Fibroblast of the aortic adventitia (primary cell): ENCODE measurements at regions not wholly inside any gene's neighbourhood (a gene's known extent, or its start where the extent isn't known, plus 50 kb on each side); places are given as distances from the start of the nearest gene placed in this dataset.
"Not testable (repeated sequence)": the region's sequence is repeated elsewhere in the genome, so short reads cannot be mapped to it uniquely, and the experiment has no call there.

Experiments used
- DNase-seq: peaks from one replicate; pipeline ENCODE4 v3.0.0-alpha.2; 2010; ENCODE audit warnings: low read depth
- H3K4me3 ChIP-seq: 2 replicates; pipeline ENCODE4 v1.5.1; 2011; ENCODE audit warnings: low read depth, mild to moderate bottlenecking, control low read depth, low read length, moderate library complexity
- CTCF ChIP-seq: IDR thresholded peaks from 2 replicates; pipeline ENCODE4 v1.5.1; 2011; ENCODE audit warnings: mild to moderate bottlenecking, low read length, control low read depth, inconsistent platforms; ENCODE audit not compliant: insufficient read depth

GRCh38 chr13:111064661-111065060, 50.4 kb upstream of the ARHGEF7 start:
- TF ChIP-seq CTCF = no peak
- H3K4me3 ChIP-seq = no peak overlapping the region
- no peak for DNase-seq

- TF ChIP-seq CTCF = no peak
- no peak overlapping the region for H3K4me3 ChIP-seq
- DNase-seq = no peak
These were observed 52.1 kb upstream of the ARHGEF7 start for GRCh38 chr13:111062966-111063365.

DNA sequence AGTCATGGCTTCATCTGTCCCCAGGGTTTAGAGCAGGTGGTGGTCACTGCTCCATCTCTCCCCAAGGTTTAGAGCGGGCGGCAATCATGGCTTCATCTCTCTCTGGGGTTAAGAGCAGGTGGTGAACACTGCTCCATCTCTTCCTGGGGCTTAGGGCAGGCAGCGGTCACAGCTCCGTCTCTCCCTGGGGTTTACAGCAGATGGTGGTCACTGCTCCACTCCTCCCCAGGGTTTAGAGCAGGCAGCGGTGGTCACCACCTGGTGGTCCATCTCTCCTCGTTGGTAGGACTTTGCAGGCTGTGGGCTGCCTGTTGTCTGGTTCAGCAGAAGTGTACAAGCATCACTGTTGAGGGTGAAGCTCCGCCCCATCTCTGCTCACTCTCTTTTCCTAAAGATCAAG, 52.8 kb upstream of the ARHGEF7 start:
- no peak for TF ChIP-seq CTCF
- DNase-seq = no peak
- H3K4me3 ChIP-seq = no peak overlapping the region

GRCh38 chr13:111061358-111062045, 53.6 kb upstream of the ARHGEF7 start:
- no peak for TF ChIP-seq CTCF
- no peak overlapping the region for H3K4me3 ChIP-seq
- no peak for DNase-seq

DNA sequence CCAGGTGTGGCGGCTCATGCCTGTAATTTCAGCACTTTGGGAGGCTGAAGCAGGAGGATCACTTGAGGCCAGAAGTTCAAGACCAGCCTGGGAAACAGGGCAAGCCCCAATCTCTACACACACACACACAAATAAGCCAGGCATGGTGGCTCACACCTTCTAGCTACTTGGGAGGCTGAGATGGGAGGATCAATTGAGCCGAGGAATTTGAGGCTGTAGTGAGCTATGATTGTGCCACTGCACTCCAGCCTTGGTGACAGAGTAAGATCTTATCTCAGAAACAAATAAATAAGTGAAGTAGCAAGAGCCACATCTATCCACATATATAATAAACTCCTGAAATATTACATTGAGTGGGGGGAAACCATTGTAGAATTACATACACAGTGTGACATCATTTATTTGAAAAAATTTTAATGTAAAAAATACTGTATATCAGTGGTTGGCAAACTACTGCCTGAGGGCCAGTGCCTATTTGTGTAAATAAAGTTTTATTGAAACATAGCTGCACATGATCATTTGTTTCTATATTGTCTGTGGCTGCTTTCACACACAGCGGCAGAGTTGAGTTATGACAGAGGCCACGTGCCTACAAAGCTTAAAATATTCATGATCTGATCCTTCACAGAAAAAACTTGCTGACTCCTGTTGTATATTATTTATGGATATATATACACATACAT, 54.7 kb upstream of the ARHGEF7 start:
- H3K4me3 ChIP-seq = no peak overlapping the region
- no peak for TF ChIP-seq CTCF
- DNase-seq = no peak

GRCh38 chr13:111058796-111059506, 56.2 kb upstream of the ARHGEF7 start:
- H3K4me3 ChIP-seq = no peak overlapping the region
- no peak for DNase-seq
- no peak for TF ChIP-seq CTCF

DNA sequence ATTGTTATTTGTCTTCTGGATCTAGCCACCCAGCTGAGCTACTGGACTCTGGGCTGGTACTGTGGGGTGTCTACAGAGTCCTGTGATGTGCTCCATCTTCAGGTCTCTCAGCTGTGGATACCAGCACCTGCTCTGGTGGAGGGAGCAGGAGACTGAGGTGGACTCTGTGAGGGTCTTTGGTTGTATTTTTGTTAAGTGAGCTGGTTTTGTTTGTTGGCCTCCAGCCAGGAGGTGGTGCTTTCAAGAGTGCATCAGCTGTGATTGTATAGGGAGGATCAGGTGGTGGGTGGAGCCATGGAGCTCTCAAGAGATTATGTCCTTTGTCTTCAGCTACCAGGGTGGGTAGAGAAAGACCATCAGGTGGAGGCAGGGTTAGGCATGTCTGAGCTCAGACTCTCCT, 56.8 kb upstream of the ARHGEF7 start:
- not testable (repeated sequence) for H3K4me3 ChIP-seq, DNase-seq

DNA sequence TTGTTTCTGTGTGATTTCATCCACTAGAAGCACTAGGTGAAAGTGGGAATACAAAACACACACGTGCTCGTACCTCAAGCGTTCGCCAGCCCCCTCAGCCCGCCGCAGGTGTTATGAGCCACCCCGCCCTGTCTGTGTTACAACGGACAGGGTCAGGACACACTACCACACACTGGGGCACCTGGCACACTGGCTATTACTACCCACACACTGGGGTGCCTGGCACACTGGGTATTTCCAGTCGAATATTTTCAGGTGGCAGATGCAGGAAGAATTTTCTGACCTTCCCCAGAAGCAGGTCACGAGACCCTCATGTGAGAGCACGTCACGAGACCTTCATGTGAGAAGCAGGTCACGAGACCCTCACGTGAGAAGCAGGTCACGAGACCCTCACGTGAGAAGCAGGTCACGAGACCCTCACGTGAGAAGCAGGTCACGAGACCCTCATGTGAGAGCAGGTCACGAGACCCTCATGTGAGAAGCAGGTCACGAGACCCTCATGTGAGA, 63.3 kb upstream of the ARHGEF7 start:
- not testable (repeated sequence) for DNase-seq

More for the DNA sequence above, 63.3 kb upstream of the ARHGEF7 start:
- H3K4me3 ChIP-seq = not testable (repeated sequence)
